GM19467 (cell line): ENCODE measurements at regions not wholly inside any gene's neighbourhood (a gene's known extent, or its start where the extent isn't known, plus 50 kb on each side); places are given as distances from the start of the nearest gene placed in this dataset.
"Not testable (repeated sequence)": the region's sequence is repeated elsewhere in the genome, so short reads cannot be mapped to it uniquely, and the experiment has no call there.

Experiments used
- ATAC-seq: cut with Tn5 transposase; IDR thresholded peaks from one replicate; pipeline ENCODE4 v1.9.1; 2021; ENCODE audit warnings: mild to moderate bottlenecking, moderate library complexity; ENCODE audit not compliant: unreplicated experiment

DNA sequence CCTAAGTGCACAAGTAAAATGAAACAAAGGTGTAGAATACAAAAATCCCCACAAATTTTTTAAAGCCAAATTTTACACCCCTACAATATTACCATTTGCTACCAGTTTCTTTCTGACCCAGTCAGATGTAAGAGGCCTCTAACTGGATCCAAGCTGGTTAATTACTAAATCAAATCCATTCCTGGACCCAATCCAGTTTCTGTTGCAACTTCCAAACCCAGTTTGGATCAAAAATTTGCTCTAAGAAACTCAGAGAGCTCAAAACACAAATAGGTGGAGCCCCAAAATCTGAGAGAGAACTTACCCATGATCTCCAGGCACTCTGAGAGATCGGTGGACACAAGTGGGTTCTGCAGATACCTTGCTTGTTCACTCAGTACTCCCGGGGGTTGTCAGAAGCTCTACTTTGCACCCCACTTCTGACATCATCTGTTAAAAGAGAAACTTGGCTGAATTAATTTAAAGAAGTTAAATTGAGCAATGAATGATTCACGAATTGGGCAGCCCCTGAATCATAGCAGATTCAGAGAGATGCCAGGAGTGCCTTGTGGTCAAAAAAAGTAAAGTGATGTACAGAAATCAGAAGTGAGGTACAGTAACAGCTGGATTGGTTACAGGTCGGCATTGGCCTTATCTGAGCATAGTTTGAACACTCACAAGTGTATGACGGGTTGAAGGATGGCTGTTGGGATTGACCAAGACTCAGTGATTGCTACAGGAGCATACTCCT is 448.0 kb downstream of the KCNT2 start:
- ATAC-seq, result no peak

DNA sequence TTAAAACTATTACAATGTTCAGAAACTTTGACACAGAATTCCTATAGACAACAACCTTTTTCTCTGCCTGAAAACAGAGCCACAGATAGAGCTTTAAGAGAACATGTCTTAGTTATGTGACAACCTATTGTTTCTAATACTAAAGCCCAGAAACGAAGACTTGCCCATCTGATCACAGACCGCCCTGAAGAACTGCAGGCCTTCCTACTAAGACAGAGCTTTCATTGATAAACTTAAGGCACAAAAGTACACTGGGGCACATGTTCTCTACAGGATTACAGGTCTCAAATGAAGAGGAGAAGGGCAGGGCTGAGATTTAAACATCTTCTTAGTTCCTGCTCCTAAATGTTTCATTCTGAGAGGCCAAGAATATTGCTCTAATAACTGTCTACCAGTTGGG is 452.7 kb downstream of the KCNT2 start:
- ATAC-seq, result no peak

DNA sequence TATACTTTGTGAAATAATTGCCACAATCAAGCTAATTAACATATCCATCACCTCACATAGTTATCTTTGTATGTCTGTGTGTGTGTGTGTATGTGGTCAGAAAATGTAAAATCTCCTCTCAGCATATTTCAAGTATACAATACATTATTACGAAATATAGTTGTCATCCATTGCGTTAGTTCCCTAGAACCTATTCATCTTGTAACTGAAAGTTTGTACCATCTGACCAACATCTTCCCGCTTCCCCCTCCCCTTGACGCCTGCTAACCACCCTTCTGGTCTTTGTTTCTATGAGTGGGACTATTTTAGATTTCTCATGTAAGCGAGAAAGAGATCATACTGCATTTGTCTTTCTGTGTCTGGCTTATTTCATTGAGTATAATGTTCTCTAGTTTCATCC is 455.3 kb downstream of the KCNT2 start:
- ATAC-seq, result no peak

DNA sequence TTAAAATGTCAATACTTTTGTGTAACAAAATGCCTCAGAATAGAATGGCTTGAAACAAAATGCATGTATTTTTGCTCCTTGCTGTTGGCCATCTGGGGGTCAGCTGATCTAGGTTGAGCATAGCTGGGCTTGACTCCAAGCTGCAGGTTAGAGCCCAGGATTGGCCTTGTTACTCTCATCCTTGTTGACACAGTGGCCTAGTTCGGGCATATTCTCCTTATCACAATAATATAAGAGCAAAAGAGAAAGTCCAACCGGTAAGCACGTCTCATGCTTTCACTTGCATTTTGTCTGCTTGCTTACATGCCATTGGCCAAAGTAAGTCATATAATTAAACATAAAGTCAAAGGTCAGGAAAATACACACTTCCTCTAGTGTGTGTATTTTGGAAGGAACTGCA is 456.2 kb downstream of the KCNT2 start:
- no peak for ATAC-seq

DNA sequence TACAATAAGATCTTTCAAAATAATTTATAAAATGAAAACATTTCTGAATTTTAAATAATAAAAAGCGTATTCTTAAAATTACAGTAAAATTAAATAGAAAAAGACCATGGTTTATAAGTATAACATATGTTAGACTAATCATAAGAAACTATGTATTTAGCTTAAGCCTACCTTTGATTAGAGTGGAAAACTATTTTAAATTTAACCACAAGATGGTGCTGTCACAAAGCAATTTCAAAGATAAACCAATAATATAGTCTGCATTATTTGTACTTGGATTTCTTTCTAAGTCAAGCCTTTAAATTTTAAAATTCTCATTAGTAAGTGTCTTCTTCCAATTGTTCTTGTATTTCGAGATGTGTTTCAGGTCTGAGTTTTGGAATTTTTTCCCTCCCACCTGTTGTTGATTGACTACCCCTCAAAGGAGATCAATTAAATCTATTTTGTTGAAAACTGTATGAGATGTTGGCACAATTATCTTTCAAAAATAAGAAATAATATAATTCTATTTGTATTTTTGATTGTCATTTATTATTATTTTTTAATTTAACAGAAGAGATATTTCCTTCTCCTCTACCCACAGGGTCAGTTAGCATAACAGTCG is 459.8 kb downstream of the KCNT2 start:
- ATAC-seq, result peak; percentile 73

DNA sequence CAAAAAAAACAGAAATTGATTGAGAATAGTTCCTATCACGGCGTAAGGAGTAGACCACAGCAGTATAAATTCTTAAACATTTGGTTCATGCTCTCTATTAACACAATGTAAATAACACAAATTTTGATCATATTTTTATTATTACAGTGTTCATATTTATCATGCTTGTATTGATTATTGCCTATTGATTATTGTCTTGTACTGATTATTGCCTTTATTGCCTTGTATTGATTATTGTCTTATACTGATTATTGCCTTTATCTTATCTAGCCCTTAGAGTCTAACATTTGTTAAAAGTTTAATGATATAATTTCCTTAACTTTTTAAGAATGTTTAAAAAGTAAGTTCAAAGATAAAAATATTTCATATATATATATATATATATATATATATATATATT is 460.7 kb downstream of the KCNT2 start:
- no peak for ATAC-seq

DNA sequence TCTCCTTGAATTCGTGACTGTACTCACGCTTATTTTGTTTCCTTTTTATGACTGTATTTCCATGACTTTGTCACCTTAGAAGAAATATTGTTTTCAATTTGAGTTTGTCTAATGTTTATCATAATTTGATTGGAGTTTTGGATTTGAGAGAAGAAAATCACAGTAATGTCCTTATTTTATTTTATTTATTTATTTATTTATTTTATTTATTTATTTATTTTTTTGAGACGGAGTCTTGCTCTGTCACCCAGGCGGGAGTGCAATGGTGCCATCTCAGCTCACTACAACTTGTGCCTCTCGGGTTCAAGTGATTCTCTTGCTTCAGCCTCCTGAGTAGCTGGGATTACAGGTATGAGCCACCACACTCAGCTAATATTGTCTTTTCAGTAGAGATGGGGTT is 463.1 kb downstream of the KCNT2 start:
- not testable (repeated sequence) for ATAC-seq

DNA sequence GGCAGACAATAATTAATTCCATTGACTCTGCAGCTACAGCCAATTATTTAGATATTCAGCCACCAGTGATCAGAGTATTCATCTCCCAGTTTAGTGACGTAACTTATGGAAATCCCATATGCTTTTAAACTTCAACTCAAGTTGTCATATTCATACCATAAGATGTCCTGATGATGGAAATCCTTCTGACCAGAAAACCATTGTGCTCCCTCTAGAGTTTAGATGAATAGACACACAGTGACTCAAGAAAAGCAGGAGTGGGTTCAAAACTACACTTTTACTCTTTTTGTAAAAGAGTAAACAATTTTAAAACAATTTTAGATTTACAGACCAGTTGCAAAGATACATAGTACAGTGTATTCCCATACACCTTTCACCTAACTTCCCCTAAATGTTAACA is 463.7 kb downstream of the KCNT2 start:
- no peak for ATAC-seq

DNA sequence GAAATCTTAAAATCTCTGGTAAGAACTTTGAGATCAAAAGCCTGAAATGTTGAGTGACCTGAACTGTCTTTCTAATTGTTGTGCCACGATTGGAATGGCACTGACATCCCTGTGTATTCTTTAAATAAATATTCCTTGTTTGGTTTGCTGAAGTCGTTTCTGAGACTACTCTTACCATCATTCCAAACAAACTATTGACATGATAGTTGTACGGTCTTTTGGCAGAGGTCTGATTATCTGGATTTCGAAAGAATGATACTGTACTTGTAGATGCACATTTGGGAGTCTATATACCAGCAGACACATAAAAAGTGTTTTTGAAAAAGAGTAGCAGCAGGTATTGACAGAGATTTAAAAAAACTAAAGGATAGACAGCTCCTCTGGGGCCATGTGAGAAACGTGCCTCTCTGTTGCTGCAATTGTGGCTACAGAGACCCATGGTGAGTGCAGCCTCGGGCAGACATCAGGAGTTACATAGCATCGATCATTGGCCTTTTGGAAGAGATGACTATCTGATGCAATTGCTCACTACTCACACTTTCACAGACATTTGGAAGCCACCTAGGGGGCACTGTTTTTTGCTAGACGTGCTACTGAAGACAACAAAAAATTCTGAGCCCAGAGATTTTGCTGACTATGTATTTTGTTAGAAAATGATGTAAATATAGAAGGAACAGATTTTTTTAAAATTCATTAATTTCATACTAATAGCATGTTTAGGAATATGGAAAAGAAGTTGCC is 464.5 kb downstream of the KCNT2 start:
- no peak for ATAC-seq

DNA sequence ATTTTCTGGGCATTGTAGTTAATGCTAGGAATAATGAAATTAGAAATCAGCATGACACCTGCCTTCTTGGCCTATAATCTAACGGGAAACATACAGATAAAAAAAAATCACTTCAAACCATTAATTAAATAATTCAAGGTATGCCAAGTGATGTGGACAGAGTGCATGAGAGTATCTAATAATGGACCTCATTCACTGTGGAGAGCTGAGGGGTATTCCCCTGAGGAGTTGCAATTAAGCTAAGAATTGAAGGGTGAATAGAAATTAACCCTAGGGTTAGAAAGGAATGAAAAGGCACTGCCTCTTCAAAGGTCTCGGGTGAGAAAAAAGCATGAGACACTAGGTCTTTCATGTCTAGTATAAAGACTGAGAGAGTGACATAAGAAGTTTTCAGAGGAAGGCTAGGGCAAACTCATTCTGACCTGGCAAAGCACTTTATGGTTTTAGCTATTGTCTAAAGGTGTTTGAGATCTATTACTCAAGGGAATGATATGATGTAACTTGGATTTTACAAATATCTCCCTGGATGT is 466.1 kb downstream of the KCNT2 start:
- ATAC-seq, result no peak

DNA sequence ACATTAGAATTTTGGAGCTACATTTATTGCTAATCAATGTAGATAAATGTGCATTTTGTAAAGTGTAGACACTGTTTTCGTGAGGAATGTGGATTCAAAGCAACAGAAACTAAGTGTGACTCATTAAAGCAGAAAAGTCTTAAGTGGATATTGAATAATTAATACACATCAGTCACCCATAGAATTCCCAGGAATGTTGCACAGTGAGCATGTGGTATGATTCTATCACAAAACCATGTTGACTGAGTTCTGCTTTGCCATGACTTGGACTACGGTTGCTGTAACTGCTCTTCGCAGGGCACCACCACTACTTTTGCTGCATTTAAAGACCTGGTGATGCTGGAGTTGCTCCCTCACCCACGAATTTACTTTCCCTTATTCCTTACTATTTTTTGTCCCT is 471.8 kb downstream of the KCNT2 start:
- ATAC-seq, result no peak

DNA sequence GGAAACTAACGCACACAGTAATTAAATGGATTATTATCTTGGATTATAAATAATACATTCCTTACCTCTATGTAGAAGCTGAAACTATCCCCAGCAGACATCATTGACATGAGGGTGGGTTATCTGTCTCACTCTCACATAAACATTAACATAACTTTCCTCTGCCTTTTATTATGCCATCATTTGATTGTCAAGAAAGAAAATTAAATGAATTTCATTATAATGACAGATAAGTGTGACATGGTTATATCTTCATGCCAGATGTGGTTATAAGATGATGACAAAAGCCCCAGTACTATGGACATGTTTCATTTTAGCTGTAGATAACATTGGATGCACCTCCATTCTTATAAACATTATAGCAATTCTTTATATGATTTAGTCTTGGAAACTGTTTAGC is 476.5 kb downstream of the KCNT2 start:
- no peak for ATAC-seq

DNA sequence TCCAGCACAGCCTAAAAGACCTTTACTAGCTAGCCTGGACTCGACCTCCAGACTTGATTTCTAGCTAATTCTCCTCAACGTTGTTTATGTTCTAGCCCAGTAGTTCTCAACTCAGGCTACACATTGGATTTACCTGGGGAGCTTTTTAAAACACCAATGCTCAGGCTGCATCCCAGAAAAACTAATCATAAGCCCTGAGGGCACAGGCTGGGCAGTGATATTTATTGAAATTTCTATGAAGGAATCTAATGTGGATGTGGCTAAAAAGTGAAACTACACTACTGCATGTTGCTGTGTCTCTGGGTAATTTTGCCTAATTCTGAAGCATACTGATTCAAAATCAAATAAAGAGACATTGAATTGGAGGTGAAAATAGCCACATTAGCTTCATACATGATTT is 479.4 kb downstream of the KCNT2 start:
- no peak for ATAC-seq

DNA sequence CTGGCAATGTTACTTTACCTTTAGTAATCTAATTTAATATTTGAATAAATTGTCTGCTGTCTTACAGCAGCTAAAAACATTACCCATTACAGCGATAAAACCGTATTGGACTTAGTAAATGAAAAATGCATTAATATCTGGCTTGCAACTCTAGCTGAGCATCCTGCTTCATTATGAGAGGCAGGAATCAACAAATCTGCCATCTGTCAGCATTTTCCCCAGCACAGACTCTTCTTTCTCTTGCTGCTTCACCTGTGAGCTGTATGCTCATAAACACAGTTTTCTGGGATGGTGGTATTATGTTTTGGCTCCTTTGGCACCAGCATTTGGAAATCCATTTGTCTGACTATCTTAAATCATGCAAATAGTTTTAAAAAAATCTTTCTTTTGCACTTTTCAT is 487.1 kb downstream of the KCNT2 start:
- ATAC-seq, result no peak

DNA sequence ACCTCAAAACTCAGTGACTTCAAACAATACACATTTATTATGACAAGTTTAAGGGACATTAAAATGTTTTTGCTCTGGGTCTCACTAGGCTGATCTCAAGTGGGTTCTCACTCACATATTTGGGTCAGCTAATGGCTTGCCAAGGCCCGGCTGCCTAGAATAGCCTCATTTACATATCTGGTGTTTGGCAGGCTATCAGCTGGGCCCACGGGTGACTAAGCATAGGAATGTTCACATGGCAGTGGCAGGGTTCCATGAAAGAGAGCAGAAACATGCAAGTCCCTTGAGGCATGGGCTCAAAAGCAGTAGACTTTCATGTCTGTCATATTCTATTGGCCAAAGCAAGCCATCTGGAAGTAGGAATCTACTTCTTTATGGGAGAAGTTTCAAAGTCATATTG is 492.6 kb downstream of the KCNT2 start:
- ATAC-seq, result no peak

DNA sequence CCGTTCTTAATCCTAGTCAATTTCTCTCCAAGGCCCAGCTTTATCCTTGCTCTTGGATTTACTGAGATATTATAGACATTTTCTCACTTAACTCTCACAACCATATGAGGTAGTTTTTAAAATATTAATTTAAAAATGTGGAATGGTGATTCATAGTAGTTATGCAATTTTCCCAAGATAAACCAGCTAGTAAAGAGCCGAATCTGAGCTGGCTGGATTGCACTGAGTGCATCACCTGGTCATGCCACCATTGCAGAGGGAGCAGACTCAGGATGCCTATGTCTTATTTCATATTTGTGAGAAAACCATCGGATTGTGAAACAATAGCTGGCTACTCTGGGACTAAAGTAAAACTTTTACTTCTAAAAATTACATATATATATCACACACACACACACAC is 494.0 kb downstream of the KCNT2 start:
- ATAC-seq, result no peak

DNA sequence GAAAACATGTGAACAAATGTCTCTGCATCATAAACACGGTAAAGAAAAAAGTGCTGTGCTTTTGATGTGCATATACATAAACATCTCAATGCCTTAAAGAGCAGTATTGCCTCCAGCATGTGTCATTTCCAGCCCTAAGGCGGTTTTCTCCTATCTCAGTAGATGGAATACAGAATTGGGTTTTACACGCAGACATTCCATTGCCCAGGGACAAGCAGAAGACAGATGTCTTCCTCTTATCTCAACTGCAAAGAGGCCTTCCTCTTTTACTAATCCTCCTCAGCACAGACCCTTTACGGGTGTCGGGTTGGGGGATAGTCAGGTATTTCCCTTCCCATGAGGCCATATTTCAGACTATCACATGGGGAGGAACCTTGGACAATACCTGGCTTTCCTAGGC is 499.2 kb downstream of the KCNT2 start:
- ATAC-seq, result not testable (repeated sequence)

DNA sequence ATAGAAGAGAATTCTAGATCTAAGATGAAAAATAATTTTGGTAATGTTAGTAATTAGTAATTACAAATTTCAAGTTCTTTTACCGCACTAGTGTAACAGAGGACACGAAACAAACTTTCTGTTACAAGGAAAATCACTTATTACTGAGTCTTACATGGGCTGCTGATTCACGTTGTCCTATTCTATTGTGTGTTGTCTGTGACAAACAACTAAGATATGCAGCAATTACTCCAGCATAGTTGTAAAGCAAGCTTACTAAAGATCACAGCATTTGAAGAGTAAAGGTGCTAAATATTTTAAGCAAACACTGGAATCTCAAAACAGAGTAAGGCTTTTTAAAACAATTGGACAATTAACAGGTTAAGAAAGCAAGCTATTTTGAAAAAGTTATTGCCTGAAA is 502.3 kb downstream of the KCNT2 start:
- ATAC-seq, result no peak

DNA sequence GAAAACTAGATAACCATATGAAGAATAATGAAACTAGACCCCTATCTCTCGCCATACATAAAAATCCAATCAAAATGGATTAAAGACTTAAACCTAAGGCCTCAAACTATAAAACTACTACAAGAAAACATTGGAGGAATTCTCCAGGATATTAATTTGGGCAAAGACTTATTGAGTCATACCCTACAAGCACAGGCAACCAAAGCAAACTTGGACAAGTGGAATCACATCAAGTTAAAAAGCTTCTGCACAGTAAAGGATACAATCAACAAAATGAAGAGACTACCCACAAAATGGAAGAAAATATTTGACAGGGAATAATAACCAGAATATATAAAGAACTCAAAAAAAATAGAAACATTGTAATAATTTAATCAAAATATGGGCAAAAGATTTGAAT is 505.4 kb downstream of the KCNT2 start:
- no peak for ATAC-seq

DNA sequence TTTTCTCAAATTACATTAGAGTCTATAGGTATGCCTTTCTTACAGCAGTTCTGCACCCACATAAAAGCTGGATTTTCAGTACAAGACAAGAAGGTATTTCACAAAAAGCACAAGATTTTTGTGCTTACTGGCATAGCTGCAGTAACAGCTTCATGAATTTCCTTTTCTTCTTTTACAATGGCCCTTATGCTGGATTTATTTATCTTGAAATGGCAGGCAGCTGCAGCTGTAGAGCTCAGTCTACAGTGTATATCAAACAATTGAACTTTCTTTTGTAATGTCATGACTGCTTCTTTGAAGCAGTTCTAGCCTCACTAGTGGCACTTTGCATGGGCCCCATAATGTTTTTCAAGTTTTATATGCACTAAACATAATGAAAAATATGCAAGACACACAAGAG is 510.2 kb downstream of the KCNT2 start:
- ATAC-seq, result no peak

DNA sequence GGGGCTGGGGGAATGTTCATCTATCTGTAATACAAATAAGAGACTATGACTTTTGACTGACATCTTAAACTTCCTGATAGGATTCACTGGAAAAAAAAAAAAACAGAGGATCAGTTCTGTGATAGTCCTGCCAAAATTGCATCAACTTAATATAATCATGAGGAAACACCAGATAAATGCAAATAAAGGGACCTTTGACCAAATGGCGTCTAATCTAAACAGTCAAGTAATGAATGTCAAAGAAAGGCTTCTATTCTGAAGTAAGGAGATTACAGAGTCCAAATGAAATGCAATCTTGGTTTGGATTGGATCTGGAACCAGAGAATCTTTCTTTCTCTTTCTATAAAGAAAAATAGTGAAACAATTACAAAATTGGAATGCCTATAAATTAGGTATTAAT is 513.4 kb downstream of the KCNT2 start:
- ATAC-seq, result no peak
